ENCODE measurements at regions not wholly inside any gene's neighbourhood (a gene's known extent, or its start where the extent isn't known, plus 50 kb on each side); places are given as distances from the start of the nearest gene placed in this dataset.

DNA sequence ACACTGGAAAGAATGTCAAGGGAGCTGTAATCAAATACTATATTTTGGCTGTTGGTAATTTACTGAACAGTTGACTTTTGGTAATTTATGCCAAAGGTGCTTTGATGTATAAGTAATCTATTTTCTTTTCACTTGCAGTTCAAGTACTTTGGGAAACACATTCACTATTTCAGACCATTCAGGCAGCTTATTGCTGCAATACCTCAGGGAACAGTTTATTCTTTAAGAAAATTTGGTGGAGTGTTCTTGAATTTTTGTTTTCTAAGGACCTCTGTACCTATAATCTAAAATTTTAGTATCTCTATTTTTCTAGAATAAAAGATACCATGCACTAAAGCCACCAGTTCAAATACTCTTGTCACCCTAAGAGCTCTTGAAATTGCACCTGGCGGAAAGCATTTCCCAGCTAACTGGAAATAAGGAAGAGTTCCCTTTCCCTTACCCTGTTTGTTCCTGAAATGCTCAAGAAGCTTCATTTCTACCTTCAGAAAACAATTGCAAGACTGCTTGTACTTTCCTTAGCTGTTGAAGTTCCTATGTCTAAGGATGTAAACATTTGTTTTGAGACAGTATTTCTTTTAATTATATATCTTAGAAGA lies 633.5 kb upstream of the FAT1 start:
- no peaks in the 10 kb centered on the region for H3K79me2 ChIP-seq (ENCODE audit: control insufficient read depth, insufficient read depth, low read length)
- no peaks in the 10 kb centered on the region for H3K36me3 ChIP-seq (replicated peaks in 1 of 2; ENCODE audit: control extremely low read depth in 1 of 2, control insufficient read depth in 1 of 2, extremely low read depth in 1 of 2, insufficient read depth in 2 of 2, low read length in 1 of 2)
- intact Hi-C loops (cut with micrococcal nuclease), result no loop called here
- no peaks in the 10 kb centered on the region for H4K20me1 ChIP-seq (ENCODE audit: control insufficient read depth, insufficient read depth, low read length, poor library complexity, severe bottlenecking)
- ATAC-seq (ENCODE audit: low read depth) (no peak), DNase-seq (no peak)
- H3K9me3 ChIP-seq (ENCODE audit: control extremely low read depth in 1 of 3, control insufficient read depth in 2 of 3, insufficient read depth in 1 of 3, low read length in 2 of 3), result peaks cover 0 to 3% (median 0%) of the 10 kb centered on the region in 3 donors
- Mint-ChIP-seq H3K4me3 (no peak overlapping the region), H3K4me1 (no peaks in the 10 kb centered on the region), H3K9me3 (ENCODE audit: insufficient read depth) (no peaks in the 10 kb centered on the region), H3K27ac (no peak overlapping the region), H3K27me3 (no peaks in the 10 kb centered on the region)
- TF ChIP-seq CTCF (IDR thresholded peaks at IDR 0.05) (no peak), EZH2 (IDR thresholded peaks at IDR 0.05; ENCODE audit: borderline replicate concordance, insufficient read depth, low read depth, low read length, poor library complexity, severe bottlenecking) (no peak)
- no peaks in the 10 kb centered on the region for H3K4me1 ChIP-seq (ENCODE audit: control insufficient read depth in 2 of 2, insufficient read depth in 2 of 2, low read length in 2 of 2)
- H3K4me3 ChIP-seq (ENCODE audit: control extremely low read depth in 1 of 5, extremely low read depth in 1 of 5, insufficient read depth in 1 of 5, low read depth in 2 of 5, low read length in 4 of 5), result no peak overlapping the region
- no peak overlapping the region for H3K9ac ChIP-seq (ENCODE audit: low read length)
- H2AFZ ChIP-seq (ENCODE audit: insufficient read depth, low read depth, low read length, poor library complexity, severe bottlenecking), result no peak overlapping the region
- ChIA-PET CTCF (no interaction called here), POLR2A (no interaction called here)
- H3K27ac ChIP-seq (ENCODE audit: low read length in 2 of 2), result no peak overlapping the region
- WGBS (ENCODE audit: insufficient coverage), result no CpG with 5 or more reads among the region's 1 CpG
- H3K27me3 ChIP-seq (replicated peaks in 1 of 4; ENCODE audit: control extremely low read depth in 1 of 4, control insufficient read depth in 3 of 4, insufficient read depth in 4 of 4, low read length in 3 of 4), result no peaks in the 10 kb centered on the region
- no peak overlapping the region for H3K4me2 ChIP-seq (replicated peaks; ENCODE audit: low read depth, low read length, poor library complexity, severe bottlenecking)

- Histone ChIP-seq H2AFZ (ENCODE audit: insufficient read depth, low read depth, low read length, poor library complexity, severe bottlenecking) (no peak overlapping the region), H3K9ac (ENCODE audit: low read length) (no peak overlapping the region), H3K27ac (ENCODE audit: low read length in 2 of 2) (no peak overlapping the region), H3K79me2 (ENCODE audit: control insufficient read depth, insufficient read depth, low read length) (no peaks in the 10 kb centered on the region), H3K27me3 (replicated peaks in 1 of 4; ENCODE audit: control extremely low read depth in 1 of 4, control insufficient read depth in 3 of 4, insufficient read depth in 4 of 4, low read length in 3 of 4) (no peaks in the 10 kb centered on the region), H3K4me1 (ENCODE audit: control insufficient read depth in 2 of 2, insufficient read depth in 2 of 2, low read length in 2 of 2) (no peaks in the 10 kb centered on the region), H3K4me2 (replicated peaks; ENCODE audit: low read depth, low read length, poor library complexity, severe bottlenecking) (no peak overlapping the region), H3K4me3 (ENCODE audit: control extremely low read depth in 1 of 5, extremely low read depth in 1 of 5, insufficient read depth in 1 of 5, low read depth in 2 of 5, low read length in 4 of 5) (no peak overlapping the region), H3K36me3 (replicated peaks in 1 of 2; ENCODE audit: control extremely low read depth in 1 of 2, control insufficient read depth in 1 of 2, extremely low read depth in 1 of 2, insufficient read depth in 2 of 2, low read length in 1 of 2) (no peaks in the 10 kb centered on the region), H3K9me3 (ENCODE audit: control extremely low read depth in 1 of 3, control insufficient read depth in 2 of 3, insufficient read depth in 1 of 3, low read length in 2 of 3) (peaks cover 0 to 4% (median 0%) of the 10 kb centered on the region in 3 donors), H4K20me1 (ENCODE audit: control insufficient read depth, insufficient read depth, low read length, poor library complexity, severe bottlenecking) (no peaks in the 10 kb centered on the region)
- TF ChIP-seq CTCF (IDR thresholded peaks at IDR 0.05) (no peak), EZH2 (IDR thresholded peaks at IDR 0.05; ENCODE audit: borderline replicate concordance, insufficient read depth, low read depth, low read length, poor library complexity, severe bottlenecking) (no peak)
- CTCF ChIA-PET, result no interaction called here
- POLR2A ChIA-PET, result no interaction called here
- WGBS (ENCODE audit: insufficient coverage), result no CpG with 5 or more reads among the region's 4 CpGs
- ATAC-seq (ENCODE audit: low read depth) (no peak), DNase-seq (no peak)
- Mint-ChIP-seq H3K4me1 (no peaks in the 10 kb centered on the region), H3K9me3 (ENCODE audit: insufficient read depth) (no peaks in the 10 kb centered on the region), H3K27me3 (no peaks in the 10 kb centered on the region), H3K4me3 (no peak overlapping the region), H3K27ac (no peak overlapping the region)
- intact Hi-C loops (cut with micrococcal nuclease), result no loop called here
These were observed 634.2 kb upstream of the FAT1 start for GRCh38 chr4:187357821-187358220.

Measured in B cell (primary cell).